ENCODE measurements at regions not wholly inside any gene's neighbourhood (a gene's known extent, or its start where the extent isn't known, plus 50 kb on each side); places are given as distances from the start of the nearest gene placed in this dataset.

DNA sequence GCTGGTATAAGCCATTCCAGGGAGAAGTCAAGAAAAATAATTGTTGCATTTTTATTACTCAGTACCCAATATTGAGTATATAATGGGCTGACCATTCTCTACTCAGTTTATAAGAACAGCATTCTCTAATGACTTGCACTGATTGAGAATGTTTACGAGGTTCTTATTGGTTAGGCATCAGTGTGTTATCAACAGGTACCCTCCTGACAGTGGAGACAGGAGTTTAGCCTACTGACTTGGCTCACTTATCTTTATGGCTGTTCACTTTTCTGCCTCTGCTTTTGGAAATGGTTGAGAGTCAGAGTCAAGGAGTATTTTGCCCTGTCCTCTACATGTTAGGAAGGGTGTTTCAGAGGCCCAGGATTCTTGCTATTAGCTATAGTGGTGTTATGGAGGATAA lies 228.0 kb upstream of the RGS6 start:
- H3K36me3 Mint-ChIP-seq: peaks cover 10% of the 10 kb centered on the region
- H3K4me1 Mint-ChIP-seq: no peaks in the 10 kb centered on the region
- ATAC-seq (no peak), DNase-seq (ENCODE audit: low spot score) (no peak)
- ChIA-PET CTCF (no interaction called here), POLR2A (no interaction called here)
- H3K4me3 Mint-ChIP-seq: no peak overlapping the region
- H3K27me3 Mint-ChIP-seq (ENCODE audit: low read depth): no peaks in the 10 kb centered on the region
- H3K27ac Mint-ChIP-seq: no peak overlapping the region
- no peaks in the 10 kb centered on the region for H3K9me3 Mint-ChIP-seq
- TF ChIP-seq NR1H2 (CRISPR knock-in tag; IDR thresholded peaks at IDR 0.05): no peak
- TF ChIP-seq IRF2 (CRISPR knock-in tag; IDR thresholded peaks at IDR 0.05; ENCODE audit: borderline replicate concordance, low read depth): no peak
- TF ChIP-seq ZNF219 (CRISPR knock-in tag; IDR thresholded peaks at IDR 0.05; ENCODE audit: borderline replicate concordance): no peak
- TF ChIP-seq ESRRA (CRISPR knock-in tag; IDR thresholded peaks at IDR 0.05; ENCODE audit: borderline replicate concordance): no peak
- TF ChIP-seq SOX15 (CRISPR knock-in tag; IDR thresholded peaks at IDR 0.05): no peak

DNA sequence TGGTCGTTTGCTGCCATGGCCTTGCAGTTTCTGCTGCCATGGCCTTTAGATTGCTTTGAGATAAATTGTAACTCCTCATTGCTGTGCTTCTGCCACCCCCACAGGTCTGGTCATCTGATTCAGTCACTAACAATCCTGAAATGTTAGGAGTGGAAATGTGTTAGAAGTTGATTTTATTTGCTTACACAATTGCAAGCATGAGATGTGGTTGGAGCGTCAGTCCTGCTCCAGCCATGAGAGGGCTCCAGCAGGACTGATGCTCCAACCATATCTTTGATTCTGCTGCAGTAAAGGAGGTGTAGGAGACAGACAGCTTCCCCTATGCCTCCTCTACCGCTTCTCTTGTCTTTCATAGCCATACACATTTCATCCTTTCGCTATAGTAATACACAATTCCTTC lies 226.8 kb upstream of the RGS6 start:
- Mint-ChIP-seq H3K9me3 (no peaks in the 10 kb centered on the region), H3K4me1 (no peaks in the 10 kb centered on the region), H3K4me3 (no peak overlapping the region), H3K27ac (peak overlapping the region; percentile 15; the same call in 1 of the 2 replicates), H3K27me3 (ENCODE audit: low read depth) (no peaks in the 10 kb centered on the region), H3K36me3 (peaks cover 12% of the 10 kb centered on the region)
- no peak for DNase-seq (ENCODE audit: low spot score)
- ChIA-PET CTCF (no interaction called here), POLR2A (no interaction called here)
- TF ChIP-seq, protein P1, sequence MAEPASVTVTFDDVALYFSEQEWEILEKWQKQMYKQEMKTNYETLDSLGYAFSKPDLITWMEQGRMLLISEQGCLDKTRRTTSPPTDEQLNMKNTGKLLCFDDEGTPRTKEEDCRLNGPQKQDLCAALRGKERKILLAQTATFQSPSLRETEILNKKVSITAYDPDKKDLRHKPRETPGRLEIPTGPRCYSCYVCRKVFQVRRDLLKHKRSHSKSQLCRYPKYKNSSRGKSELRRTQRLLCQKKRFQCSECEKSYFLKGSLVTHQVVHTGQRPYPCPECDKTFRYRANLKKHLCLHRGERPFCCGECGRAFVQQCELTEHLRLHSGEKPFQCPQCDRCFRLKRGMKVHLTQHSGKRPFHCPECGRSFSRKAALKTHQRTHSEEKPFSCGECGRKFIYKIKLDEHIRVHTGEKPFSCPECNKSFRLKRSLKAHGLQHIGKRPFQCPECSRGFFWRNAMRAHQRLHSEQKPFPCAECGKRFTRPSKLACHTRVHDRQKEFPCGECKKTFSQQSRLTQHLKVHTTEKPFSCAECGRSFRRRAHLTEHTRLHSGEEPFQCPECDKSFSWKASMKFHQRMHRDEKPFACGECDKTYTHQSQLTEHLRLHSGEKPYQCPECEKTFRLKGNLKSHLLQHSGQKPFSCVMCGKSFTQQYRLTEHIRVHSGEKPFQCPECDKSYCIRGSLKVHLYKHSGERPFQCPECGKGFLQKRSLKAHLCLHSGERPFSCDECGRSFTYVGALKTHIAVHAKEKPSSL (CRISPR knock-in tag; conservative IDR thresholded peaks at IDR 0.05): no peak
- TF ChIP-seq, protein P2, sequence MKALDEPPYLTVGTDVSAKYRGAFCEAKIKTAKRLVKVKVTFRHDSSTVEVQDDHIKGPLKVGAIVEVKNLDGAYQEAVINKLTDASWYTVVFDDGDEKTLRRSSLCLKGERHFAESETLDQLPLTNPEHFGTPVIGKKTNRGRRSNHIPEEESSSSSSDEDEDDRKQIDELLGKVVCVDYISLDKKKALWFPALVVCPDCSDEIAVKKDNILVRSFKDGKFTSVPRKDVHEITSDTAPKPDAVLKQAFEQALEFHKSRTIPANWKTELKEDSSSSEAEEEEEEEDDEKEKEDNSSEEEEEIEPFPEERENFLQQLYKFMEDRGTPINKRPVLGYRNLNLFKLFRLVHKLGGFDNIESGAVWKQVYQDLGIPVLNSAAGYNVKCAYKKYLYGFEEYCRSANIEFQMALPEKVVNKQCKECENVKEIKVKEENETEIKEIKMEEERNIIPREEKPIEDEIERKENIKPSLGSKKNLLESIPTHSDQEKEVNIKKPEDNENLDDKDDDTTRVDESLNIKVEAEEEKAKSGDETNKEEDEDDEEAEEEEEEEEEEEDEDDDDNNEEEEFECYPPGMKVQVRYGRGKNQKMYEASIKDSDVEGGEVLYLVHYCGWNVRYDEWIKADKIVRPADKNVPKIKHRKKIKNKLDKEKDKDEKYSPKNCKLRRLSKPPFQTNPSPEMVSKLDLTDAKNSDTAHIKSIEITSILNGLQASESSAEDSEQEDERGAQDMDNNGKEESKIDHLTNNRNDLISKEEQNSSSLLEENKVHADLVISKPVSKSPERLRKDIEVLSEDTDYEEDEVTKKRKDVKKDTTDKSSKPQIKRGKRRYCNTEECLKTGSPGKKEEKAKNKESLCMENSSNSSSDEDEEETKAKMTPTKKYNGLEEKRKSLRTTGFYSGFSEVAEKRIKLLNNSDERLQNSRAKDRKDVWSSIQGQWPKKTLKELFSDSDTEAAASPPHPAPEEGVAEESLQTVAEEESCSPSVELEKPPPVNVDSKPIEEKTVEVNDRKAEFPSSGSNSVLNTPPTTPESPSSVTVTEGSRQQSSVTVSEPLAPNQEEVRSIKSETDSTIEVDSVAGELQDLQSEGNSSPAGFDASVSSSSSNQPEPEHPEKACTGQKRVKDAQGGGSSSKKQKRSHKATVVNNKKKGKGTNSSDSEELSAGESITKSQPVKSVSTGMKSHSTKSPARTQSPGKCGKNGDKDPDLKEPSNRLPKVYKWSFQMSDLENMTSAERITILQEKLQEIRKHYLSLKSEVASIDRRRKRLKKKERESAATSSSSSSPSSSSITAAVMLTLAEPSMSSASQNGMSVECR (CRISPR knock-in tag; IDR thresholded peaks at IDR 0.05; ENCODE audit: borderline replicate concordance): no peak
- ATAC-seq: no peak

DNA sequence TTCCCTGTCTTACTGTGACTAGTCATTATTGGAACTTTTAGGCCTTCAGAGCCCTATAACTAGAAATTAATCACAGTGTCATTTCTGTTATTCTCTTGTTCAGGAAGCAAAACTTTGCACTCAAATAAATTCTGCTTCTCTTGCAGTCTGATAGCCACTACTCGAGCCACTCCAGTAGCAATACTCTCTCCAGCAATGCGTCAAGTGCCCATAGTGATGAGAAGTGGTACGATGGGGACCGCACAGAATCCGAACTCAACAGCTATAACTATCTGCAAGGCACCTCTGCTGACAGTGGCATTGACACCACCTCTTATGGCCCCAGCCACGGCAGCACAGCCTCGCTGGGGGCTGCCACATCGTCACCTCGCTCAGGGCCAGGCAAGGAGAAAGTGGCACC lies 223.2 kb upstream of the RGS6 start:
- Mint-ChIP-seq H3K4me3 (no peak overlapping the region), H3K27ac (no peak overlapping the region)
- CTCF ChIA-PET: no interaction called here
- TF ChIP-seq, protein P3, sequence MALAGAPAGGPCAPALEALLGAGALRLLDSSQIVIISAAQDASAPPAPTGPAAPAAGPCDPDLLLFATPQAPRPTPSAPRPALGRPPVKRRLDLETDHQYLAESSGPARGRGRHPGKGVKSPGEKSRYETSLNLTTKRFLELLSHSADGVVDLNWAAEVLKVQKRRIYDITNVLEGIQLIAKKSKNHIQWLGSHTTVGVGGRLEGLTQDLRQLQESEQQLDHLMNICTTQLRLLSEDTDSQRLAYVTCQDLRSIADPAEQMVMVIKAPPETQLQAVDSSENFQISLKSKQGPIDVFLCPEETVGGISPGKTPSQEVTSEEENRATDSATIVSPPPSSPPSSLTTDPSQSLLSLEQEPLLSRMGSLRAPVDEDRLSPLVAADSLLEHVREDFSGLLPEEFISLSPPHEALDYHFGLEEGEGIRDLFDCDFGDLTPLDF (CRISPR knock-in tag; IDR thresholded peaks at IDR 0.05): no peak
- TF ChIP-seq TEAD4 (CRISPR knock-in tag; IDR thresholded peaks at IDR 0.05) (no peak), MXD4 (CRISPR knock-in tag; IDR thresholded peaks at IDR 0.05; ENCODE audit: borderline replicate concordance) (no peak), NFATC4 (CRISPR knock-in tag; IDR thresholded peaks at IDR 0.05) (no peak), NR3C1 (CRISPR knock-in tag; conservative IDR thresholded peaks at IDR 0.05; ENCODE audit: low read depth) (no peak), ETV6 (CRISPR knock-in tag; IDR thresholded peaks at IDR 0.05) (no peak), NR1H2 (CRISPR knock-in tag; IDR thresholded peaks at IDR 0.05) (no peak), ZNF232 (CRISPR knock-in tag; IDR thresholded peaks at IDR 0.05) (no peak), CREM (CRISPR knock-in tag; IDR thresholded peaks at IDR 0.05) (no peak), TP53 (CRISPR knock-in tag; IDR thresholded peaks at IDR 0.05) (no peak), ZNF671 (CRISPR knock-in tag; IDR thresholded peaks at IDR 0.05) (no peak)
- TF ChIP-seq, protein P4, sequence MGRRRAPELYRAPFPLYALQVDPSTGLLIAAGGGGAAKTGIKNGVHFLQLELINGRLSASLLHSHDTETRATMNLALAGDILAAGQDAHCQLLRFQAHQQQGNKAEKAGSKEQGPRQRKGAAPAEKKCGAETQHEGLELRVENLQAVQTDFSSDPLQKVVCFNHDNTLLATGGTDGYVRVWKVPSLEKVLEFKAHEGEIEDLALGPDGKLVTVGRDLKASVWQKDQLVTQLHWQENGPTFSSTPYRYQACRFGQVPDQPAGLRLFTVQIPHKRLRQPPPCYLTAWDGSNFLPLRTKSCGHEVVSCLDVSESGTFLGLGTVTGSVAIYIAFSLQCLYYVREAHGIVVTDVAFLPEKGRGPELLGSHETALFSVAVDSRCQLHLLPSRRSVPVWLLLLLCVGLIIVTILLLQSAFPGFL (CRISPR knock-in tag; IDR thresholded peaks at IDR 0.05; ENCODE audit: borderline replicate concordance): no peak
- TF ChIP-seq, protein P2 (CRISPR knock-in tag; IDR thresholded peaks at IDR 0.05; ENCODE audit: borderline replicate concordance): no peak
- TF ChIP-seq, protein P5, sequence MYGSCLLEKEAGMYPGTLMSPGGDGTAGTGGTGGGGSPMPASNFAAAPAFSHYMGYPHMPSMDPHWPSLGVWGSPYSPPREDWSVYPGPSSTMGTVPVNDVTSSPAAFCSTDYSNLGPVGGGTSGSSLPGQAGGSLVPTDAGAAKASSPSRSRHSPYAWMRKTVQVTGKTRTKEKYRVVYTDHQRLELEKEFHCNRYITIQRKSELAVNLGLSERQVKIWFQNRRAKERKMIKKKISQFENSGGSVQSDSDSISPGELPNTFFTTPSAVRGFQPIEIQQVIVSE (CRISPR knock-in tag; IDR thresholded peaks at IDR 0.05; ENCODE audit: borderline replicate concordance): no peak

More for the DNA sequence above, 223.2 kb upstream of the RGS6 start:
- H3K36me3 Mint-ChIP-seq: peaks cover 19% of the 10 kb centered on the region
- POLR2A ChIA-PET: no interaction called here
- peaks cover 11% of the 10 kb centered on the region for H3K4me1 Mint-ChIP-seq
- no peak for ATAC-seq
- H3K27me3 Mint-ChIP-seq (ENCODE audit: low read depth): no peaks in the 10 kb centered on the region
- no peak for DNase-seq (ENCODE audit: low spot score)
- H3K9me3 Mint-ChIP-seq: no peaks in the 10 kb centered on the region

Measured in WTC11 (cell line).